T-helper 2 cell (primary cell): ENCODE measurements at regions not wholly inside any gene's neighbourhood (a gene's known extent, or its start where the extent isn't known, plus 50 kb on each side); places are given as distances from the start of the nearest gene placed in this dataset.
"Not testable (repeated sequence)": the region's sequence is repeated elsewhere in the genome, so short reads cannot be mapped to it uniquely, and the experiment has no call there.

Experiments
- DNase-seq, 5 experiments: peaks; one replicate each; pipeline versions ENCODE4 v3.0.0 to v3.0.0-alpha.2; 2012 to 2022

- no peak for DNase-seq
These were observed 121.6 kb upstream of the FAM204A start for GRCh38 chr10:118463740-118464139.

DNA sequence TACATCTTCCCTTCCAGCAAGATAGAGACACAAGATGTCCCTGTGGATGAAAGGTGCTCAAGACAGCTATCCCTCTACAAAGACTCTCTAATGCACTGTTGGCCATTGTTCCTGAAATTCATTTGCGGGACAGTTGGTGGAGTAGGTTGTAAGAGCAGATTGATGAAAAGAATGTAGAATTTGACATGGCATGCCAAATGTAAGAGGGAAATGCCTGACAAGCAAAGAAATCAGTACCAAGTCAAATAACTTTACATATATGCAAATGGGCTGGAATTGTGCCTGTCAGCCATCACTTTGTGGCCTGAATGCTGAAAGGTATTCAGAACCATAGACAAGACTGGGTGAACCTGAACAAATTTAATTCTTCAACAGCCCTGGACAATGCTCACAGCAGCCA is 120.3 kb upstream of the FAM204A start:
- no peak for DNase-seq

- peak in 4 of 5 experiments; percentile 10 to 41 (median 17) for DNase-seq
These were observed 117.6 kb upstream of the FAM204A start for GRCh38 chr10:118459642-118460193.

GRCh38 chr10:118458957-118459641 is 117.0 kb upstream of the FAM204A start:
- no peak for DNase-seq

GRCh38 chr10:118457824-118458428 is 115.8 kb upstream of the FAM204A start:
- DNase-seq = no peak

GRCh38 chr10:118455181-118455695 is 113.1 kb upstream of the FAM204A start:
- DNase-seq = no peak

GRCh38 chr10:118454211-118454610 is 112.1 kb upstream of the FAM204A start:
- no peak for DNase-seq

- no peak for DNase-seq
These were observed 110.0 kb upstream of the FAM204A start for GRCh38 chr10:118452098-118452497.

- no peak for DNase-seq
These were observed 107.4 kb upstream of the FAM204A start for GRCh38 chr10:118449521-118449920.

GRCh38 chr10:118448744-118449143 is 106.6 kb upstream of the FAM204A start:
- DNase-seq = no peak

GRCh38 chr10:118447478-118448270 is 105.5 kb upstream of the FAM204A start:
- DNase-seq = no peak

DNA sequence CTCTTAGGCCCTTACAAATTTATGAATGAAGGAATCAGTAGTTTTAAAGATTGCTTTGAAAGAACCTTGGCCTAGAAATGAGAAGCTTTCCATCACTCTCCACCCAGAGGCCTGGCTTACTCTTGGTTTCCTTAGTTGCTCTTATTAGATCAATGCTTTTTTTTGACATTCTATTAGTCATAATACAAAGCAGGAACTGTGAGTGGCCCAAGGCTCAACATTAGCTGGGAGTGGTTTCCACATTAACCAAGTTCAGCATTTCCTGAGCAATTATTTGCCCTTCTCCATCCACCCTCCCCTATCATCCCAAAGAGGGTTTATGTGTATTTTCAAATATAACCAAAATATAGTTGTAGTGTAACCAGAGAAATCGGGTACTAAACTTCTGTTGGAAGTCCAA is 103.4 kb upstream of the FAM204A start:
- DNase-seq = no peak

DNA sequence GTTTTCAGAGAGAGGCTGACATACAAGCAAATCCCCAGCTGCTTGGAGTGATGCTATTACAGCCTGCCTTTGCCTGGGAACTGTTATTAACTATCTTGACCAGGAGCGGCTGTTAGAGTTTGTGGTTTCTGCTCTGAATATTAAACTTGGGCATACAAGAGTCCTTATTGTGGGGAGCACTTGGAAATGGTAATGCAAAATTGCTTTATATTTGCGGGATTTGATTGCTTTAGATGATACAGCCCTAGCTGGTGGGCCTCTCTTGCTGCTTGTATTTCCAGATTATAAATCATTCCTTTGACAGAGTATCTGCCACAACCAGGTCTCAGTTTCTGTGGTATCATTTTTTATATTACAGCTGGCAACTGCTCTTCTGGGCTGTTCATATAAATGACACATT is 101.9 kb upstream of the FAM204A start:
- no peak for DNase-seq

DNA sequence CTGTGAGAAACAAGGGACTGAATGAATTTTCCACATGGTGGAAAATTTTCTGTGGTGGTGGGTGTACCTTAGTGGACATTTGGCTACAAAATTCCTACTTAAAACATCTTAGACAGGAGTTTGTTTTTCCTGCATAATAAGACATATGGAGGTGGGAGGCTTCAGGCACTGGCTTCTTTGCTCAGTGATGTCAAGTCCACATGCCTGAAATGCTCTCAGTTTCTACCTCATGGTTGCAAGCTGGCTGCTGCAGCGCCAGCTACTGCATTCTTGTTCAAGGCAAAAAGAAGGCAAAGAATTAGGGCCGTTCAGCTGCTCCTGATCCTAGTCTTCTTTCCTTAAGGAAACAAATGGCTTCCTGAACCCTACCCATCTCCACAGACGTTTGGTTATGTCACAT is 99.9 kb upstream of the FAM204A start:
- DNase-seq = no peak

DNA sequence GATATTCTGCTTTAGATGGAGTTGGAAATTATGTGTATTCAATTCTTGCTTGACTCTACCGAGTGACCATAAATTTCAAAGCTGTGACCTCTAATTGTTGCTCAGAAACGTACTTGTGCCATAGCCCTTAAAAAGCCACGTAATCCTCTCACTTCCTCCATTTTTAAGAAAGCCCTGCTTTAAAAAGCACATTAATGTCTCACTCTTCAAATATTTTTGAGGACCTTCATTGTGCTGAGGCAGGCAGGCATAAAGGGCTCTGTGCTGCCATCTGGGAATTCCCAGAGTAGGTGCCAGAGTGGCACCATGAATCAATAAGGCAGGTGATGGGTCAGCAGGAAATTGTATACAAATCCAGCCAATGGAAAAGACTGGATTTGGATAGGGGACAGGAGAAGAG is 97.7 kb upstream of the FAM204A start:
- DNase-seq = no peak

DNA sequence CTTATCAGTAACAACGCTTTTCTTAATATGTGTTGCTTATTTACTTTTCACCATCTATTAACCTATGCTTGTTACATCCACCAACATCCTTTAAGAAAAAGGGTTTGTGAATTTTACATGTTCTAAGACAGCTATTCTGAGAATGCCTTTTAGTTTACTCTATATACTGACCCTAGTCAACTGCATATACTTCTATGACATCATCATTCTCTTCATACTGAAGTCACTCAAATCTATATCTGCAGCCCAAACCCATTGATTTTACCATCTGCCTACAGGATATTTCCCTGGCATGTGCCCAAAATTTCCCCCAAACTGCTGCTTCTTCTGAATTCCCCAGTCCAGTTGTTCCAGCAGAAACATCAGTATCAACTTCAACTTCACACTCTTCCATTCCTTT is 94.6 kb upstream of the FAM204A start:
- DNase-seq = no peak

- no peak for DNase-seq
These were observed 88.1 kb upstream of the FAM204A start for GRCh38 chr10:118430190-118430589.

GRCh38 chr10:118423800-118424442 is 81.8 kb upstream of the FAM204A start:
- DNase-seq = peak; percentile 0 to 67 (median 39)

- DNase-seq = no peak
These were observed 80.1 kb upstream of the FAM204A start for GRCh38 chr10:118422241-118422640.

- not testable (repeated sequence) for DNase-seq
These were observed 77.9 kb upstream of the FAM204A start for GRCh38 chr10:118420049-118420448.

DNA sequence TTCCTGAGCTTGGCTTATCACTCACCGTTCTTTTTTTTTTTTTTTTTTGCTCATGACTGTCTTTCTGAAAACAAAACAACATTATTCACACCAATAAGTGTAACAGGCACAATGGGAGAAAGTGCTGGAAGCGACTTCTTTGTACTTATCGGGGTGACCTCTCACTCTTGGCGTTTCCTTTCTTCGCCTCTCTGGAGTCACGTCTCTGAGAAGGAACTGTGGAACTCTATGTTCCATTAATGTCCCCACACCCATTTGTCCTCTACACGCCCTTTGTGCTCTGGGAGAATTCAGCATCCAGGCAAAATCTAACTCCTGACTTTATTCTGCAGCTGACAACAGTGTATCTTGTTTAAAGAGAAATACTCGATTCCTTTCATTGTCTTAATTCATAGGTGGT is 70.8 kb upstream of the FAM204A start:
- no peak for DNase-seq

DNA sequence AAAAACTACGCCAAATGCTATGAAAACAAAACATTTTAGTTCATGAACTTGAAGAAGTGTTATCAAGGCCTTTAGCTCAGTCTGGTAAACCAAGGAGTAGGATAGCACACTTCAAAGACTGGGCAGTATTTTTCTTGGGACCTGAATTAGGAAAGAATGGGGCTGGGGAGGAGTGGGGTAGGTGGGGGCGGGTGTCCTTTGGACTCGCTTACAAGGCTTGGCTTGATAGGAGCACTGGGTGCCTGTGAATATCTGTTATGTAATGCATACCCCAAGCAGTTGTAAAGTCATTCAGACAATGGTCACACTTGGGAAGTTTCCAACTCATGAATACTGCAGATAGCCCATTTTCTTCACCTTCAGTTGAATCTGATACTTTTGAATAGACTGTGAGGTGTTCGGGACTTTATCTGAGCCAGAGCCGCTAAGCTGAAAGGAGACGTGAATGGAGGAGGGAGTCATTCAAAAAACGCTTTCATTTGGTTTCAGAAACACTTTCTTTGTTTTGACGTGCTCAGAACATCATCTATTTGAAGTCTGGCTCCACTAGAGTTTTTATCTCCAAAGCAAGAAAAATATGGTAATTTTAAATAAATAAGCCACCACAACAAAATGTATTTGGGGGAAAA is 70.1 kb upstream of the FAM204A start:
- DNase-seq = no peak
